GM23338 (cell line): ENCODE measurements at regions not wholly inside any gene's neighbourhood (a gene's known extent, or its start where the extent isn't known, plus 50 kb on each side); places are given as distances from the start of the nearest gene placed in this dataset.

Experiments
- ATAC-seq: fragments of 200-7000 bp; cut with Tn5 transposase; 3 replicates; pipeline ENCODE4 v1.9.1; 2020
- DNase-seq: peaks from one replicate; pipeline ENCODE4 v3.0.0-alpha.2; 2015; ENCODE audit warnings: low spot score
- H2AFZ ChIP-seq: fragments of 200-600 bp; sonication (generic); 2 replicates; pipeline ENCODE4 v1.8.0; 2016; ENCODE audit warnings: antibody characterized with exemption, mild to moderate bottlenecking, moderate library complexity
- H3F3A ChIP-seq: fragments of 200-600 bp; sonication (generic); replicated peaks from 2 replicates; pipeline ENCODE4 v1.8.0; 2017; ENCODE audit warnings: antibody characterized with exemption, mixed run types, low read depth
- H3K27ac ChIP-seq: fragments of 200-600 bp; sonication (generic); 2 replicates; pipeline ENCODE4 v1.6.1; 2016; ENCODE audit warnings: low read depth
- H3K27me3 ChIP-seq: fragments of 200-600 bp; sonication (generic); 2 replicates; pipeline ENCODE4 v1.8.0; 2016; ENCODE audit warnings: mild to moderate bottlenecking, mixed run types, moderate library complexity; ENCODE audit not compliant: insufficient read depth
- H3K36me3 ChIP-seq: fragments of 200-600 bp; sonication (generic); 2 replicates; pipeline ENCODE4 v1.8.0; 2016; ENCODE audit warnings: mild to moderate bottlenecking; ENCODE audit not compliant: insufficient read depth
- H3K4me1 ChIP-seq: fragments of 200-600 bp; sonication (generic); 2 replicates; pipeline ENCODE4 v1.8.0; 2016; ENCODE audit warnings: mild to moderate bottlenecking, moderate library complexity; ENCODE audit not compliant: insufficient read depth
- H3K4me2 ChIP-seq: fragments of 200-600 bp; sonication (generic); 2 replicates; pipeline ENCODE4 v1.7.1; 2017; ENCODE audit warnings: mixed run types
- H3K4me3 ChIP-seq: fragments of 200-600 bp; sonication (generic); 2 replicates; pipeline ENCODE4 v1.6.1; 2016; ENCODE audit warnings: mixed run types
- H3K79me2 ChIP-seq: fragments of 200-600 bp; sonication (generic); replicated peaks from 2 replicates; pipeline ENCODE4 v1.8.0; 2017; ENCODE audit warnings: mild to moderate bottlenecking; ENCODE audit not compliant: insufficient read depth
- H3K9me2 ChIP-seq: fragments of 200-600 bp; sonication (generic); 2 replicates; pipeline ENCODE4 v1.8.0; 2017; ENCODE audit not compliant: insufficient read depth
- H4K20me1 ChIP-seq: fragments of 200-600 bp; sonication (generic); replicated peaks from 2 replicates; pipeline ENCODE4 v1.8.0; 2017; ENCODE audit warnings: mild to moderate bottlenecking; ENCODE audit not compliant: insufficient read depth
- H3K27ac Mint-ChIP-seq: 2 replicates; pipeline ENCODE4 v1.8.0; 2020; ENCODE audit warnings: inconsistent platforms, mild to moderate bottlenecking, moderate library complexity, mixed read lengths
- H3K27me3 Mint-ChIP-seq: 3 replicates; pipeline ENCODE4 v1.8.0; 2022; ENCODE audit warnings: low read depth, mild to moderate bottlenecking, moderate library complexity, mixed read lengths, inconsistent platforms; ENCODE audit not compliant: insufficient read depth, poor library complexity
- H3K36me3 Mint-ChIP-seq: 3 replicates; pipeline ENCODE4 v1.8.0; 2021; ENCODE audit warnings: low read depth, mild to moderate bottlenecking, inconsistent platforms, moderate library complexity, mixed read lengths
- H3K4me1 Mint-ChIP-seq: 3 replicates; pipeline ENCODE4 v1.8.0; 2020; ENCODE audit warnings: mild to moderate bottlenecking, inconsistent platforms, mixed read lengths
- H3K4me3 Mint-ChIP-seq: 3 replicates; pipeline ENCODE4 v1.8.0; 2021; ENCODE audit warnings: moderate library complexity, mild to moderate bottlenecking, inconsistent platforms, mixed read lengths
- H3K9me3 Mint-ChIP-seq: 3 replicates; pipeline ENCODE4 v1.8.0; 2020; ENCODE audit warnings: moderate library complexity, mild to moderate bottlenecking, inconsistent platforms, mixed read lengths
- CREB1 ChIP-seq: fragments of 250-450 bp; sonication (Bioruptor Pico); IDR thresholded peaks from 2 replicates; pipeline ENCODE4 v1.5.0; 2020; ENCODE audit warnings: low read depth, mild to moderate bottlenecking, moderate library complexity
- EZH2 ChIP-seq: fragments of 200-600 bp; sonication (generic); IDR thresholded peaks from one replicate; pipeline ENCODE4 v1.8.0; 2017; ENCODE audit warnings: antibody characterized with exemption, mild to moderate bottlenecking, low read depth; ENCODE audit not compliant: unreplicated experiment
- EZH2phosphoT487 ChIP-seq: fragments of 200-600 bp; sonication (generic); IDR thresholded peaks from one replicate; pipeline ENCODE4 v1.8.1; 2018; ENCODE audit warnings: antibody characterized with exemption; ENCODE audit not compliant: unreplicated experiment
- JUNB ChIP-seq: IDR thresholded peaks from one replicate; pipeline ENCODE4 v1.6.1; 2016; ENCODE audit warnings: antibody characterized with exemption; ENCODE audit not compliant: unreplicated experiment
- NANOG ChIP-seq: IDR thresholded peaks from 2 replicates; pipeline ENCODE4 v1.6.1; 2016; ENCODE audit warnings: antibody characterized with exemption, borderline replicate concordance
- STAT1 ChIP-seq: IDR thresholded peaks from one replicate; pipeline ENCODE4 v1.6.1; 2016; ENCODE audit warnings: antibody characterized with exemption; ENCODE audit not compliant: unreplicated experiment
- ZNF331 ChIP-seq: fragments of 250-450 bp; sonication (Bioruptor Pico); IDR thresholded peaks from 2 replicates; pipeline ENCODE4 v1.5.0; 2020; ENCODE audit warnings: low read depth, mild to moderate bottlenecking, moderate library complexity
- TF ChIP-seq, protein P1 (sequence below), 2 experiments: fragments of 200-600 bp in 1 of 2; sonication (generic) in 1 of 2; conservative IDR thresholded peaks; 2 replicates each; pipeline versions ENCODE4 v1.5.1 to v1.6.1; 2016 to 2017; ENCODE audit warnings: antibody characterized with exemption in 2 of 2, low read depth in 2 of 2, mild to moderate bottlenecking in 2 of 2, moderate library complexity in 1 of 2
- TF ChIP-seq, protein P2 (sequence below): IDR thresholded peaks from one replicate; pipeline ENCODE4 v1.6.1; 2018; ENCODE audit warnings: antibody characterized with exemption; ENCODE audit not compliant: unreplicated experiment

DNA sequence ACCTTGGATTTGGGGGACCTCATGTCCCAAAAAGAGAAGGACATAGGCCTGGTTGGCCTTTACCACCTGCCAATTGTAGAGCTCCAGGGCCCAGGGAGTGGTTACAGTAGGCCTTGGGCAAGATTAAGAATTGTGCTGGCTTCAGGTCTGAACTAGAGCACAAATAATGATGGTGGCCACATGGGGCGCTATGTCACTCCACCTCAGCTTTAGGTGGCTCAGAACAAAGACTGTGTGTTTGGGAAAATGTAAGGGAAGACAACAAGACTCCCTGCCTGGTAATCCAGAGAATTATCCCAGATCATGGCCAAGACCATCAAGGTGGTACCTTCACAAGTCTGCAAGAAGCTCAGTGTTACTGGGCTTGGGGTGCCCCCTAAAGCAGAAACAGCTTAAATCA, 224.9 kb upstream of the OPRM1 start:
- Histone ChIP-seq H2AFZ (peak overlapping the region; percentile 82; the same call in 1 of the 2 replicates), H3K27me3 (no peaks in the 10 kb centered on the region), H3K4me1 (no peaks in the 10 kb centered on the region), H3K4me2 (no peak overlapping the region), H3K27ac (no peak overlapping the region), H3K79me2 (no peaks in the 10 kb centered on the region), H3K4me3 (no peak overlapping the region), H4K20me1 (no peaks in the 10 kb centered on the region), H3K36me3 (no peaks in the 10 kb centered on the region; the same call in 1 of the 2 replicates), H3F3A (no peaks in the 10 kb centered on the region), H3K9me2 (peaks cover 19% of the 10 kb centered on the region)
- DNase-seq (peak; percentile 79), ATAC-seq (peak; percentile 90)
- TF ChIP-seq, protein P1, sequence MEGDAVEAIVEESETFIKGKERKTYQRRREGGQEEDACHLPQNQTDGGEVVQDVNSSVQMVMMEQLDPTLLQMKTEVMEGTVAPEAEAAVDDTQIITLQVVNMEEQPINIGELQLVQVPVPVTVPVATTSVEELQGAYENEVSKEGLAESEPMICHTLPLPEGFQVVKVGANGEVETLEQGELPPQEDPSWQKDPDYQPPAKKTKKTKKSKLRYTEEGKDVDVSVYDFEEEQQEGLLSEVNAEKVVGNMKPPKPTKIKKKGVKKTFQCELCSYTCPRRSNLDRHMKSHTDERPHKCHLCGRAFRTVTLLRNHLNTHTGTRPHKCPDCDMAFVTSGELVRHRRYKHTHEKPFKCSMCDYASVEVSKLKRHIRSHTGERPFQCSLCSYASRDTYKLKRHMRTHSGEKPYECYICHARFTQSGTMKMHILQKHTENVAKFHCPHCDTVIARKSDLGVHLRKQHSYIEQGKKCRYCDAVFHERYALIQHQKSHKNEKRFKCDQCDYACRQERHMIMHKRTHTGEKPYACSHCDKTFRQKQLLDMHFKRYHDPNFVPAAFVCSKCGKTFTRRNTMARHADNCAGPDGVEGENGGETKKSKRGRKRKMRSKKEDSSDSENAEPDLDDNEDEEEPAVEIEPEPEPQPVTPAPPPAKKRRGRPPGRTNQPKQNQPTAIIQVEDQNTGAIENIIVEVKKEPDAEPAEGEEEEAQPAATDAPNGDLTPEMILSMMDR (conservative IDR thresholded peaks at IDR 0.05; ENCODE audit: low read depth in 2 of 2), result peak; percentile 75 to 87
- TF ChIP-seq STAT1 (no peak), EZH2 (no peak)
- Mint-ChIP-seq H3K4me1 (no peaks in the 10 kb centered on the region), H3K36me3 (peaks cover 4% of the 10 kb centered on the region), H3K27me3 (peaks cover 1% of the 10 kb centered on the region), H3K27ac (no peak overlapping the region), H3K9me3 (peaks cover 10% of the 10 kb centered on the region), H3K4me3 (no peak overlapping the region)

DNA sequence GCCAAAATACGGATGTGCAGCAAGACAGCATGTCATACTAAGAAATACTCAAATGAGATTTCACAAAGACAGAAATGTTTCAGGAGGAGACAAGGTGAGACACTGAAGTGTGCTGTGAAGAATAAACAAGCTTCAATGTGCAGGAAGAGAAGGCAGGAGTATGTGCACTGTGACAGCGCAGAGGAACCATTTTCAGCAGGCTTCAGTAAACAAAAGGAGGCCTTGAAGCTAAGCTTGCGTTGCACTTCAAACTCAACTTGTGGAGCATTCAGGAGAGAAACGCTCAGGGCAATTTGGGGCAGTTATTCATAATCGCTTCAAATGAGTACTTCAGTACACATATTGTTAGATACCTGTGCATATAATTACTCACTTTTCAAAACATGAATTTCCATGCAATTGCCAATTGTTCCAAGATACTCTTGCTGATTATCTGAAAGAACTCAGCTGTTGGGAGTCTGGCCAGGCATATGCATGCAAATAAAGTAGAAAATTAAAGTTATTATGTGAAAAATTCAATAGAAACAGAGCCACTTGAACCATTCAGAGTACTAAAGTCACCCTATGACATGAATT, 234.2 kb upstream of the OPRM1 start:
- Mint-ChIP-seq H3K36me3 (no peaks in the 10 kb centered on the region), H3K27me3 (no peaks in the 10 kb centered on the region), H3K9me3 (no peaks in the 10 kb centered on the region), H3K27ac (no peak overlapping the region), H3K4me1 (peaks cover 5% of the 10 kb centered on the region; the same call in 2 of the 3 replicates), H3K4me3 (no peak overlapping the region)
- no peaks in the 10 kb centered on the region for H4K20me1 ChIP-seq
- no peaks in the 10 kb centered on the region for H3K79me2 ChIP-seq
- H3K27ac ChIP-seq, result no peak overlapping the region
- no peaks in the 10 kb centered on the region for H3K27me3 ChIP-seq
- DNase-seq, result no peak
- H3K4me3 ChIP-seq, result no peak overlapping the region
- no peak for ATAC-seq
- H2AFZ ChIP-seq, result peak overlapping the region; percentile 74
- H3K9me2 ChIP-seq, result no peaks in the 10 kb centered on the region
- H3F3A ChIP-seq, result no peaks in the 10 kb centered on the region
- H3K4me2 ChIP-seq, result no peak overlapping the region
- H3K36me3 ChIP-seq, result no peaks in the 10 kb centered on the region
- no peaks in the 10 kb centered on the region for H3K4me1 ChIP-seq
- TF ChIP-seq JUNB (no peak), ZNF331 (no peak), NANOG (no peak), CREB1 (CRISPR knock-in tag) (no peak), EZH2phosphoT487 (no peak), EZH2 (no peak)
- TF ChIP-seq, protein P2, sequence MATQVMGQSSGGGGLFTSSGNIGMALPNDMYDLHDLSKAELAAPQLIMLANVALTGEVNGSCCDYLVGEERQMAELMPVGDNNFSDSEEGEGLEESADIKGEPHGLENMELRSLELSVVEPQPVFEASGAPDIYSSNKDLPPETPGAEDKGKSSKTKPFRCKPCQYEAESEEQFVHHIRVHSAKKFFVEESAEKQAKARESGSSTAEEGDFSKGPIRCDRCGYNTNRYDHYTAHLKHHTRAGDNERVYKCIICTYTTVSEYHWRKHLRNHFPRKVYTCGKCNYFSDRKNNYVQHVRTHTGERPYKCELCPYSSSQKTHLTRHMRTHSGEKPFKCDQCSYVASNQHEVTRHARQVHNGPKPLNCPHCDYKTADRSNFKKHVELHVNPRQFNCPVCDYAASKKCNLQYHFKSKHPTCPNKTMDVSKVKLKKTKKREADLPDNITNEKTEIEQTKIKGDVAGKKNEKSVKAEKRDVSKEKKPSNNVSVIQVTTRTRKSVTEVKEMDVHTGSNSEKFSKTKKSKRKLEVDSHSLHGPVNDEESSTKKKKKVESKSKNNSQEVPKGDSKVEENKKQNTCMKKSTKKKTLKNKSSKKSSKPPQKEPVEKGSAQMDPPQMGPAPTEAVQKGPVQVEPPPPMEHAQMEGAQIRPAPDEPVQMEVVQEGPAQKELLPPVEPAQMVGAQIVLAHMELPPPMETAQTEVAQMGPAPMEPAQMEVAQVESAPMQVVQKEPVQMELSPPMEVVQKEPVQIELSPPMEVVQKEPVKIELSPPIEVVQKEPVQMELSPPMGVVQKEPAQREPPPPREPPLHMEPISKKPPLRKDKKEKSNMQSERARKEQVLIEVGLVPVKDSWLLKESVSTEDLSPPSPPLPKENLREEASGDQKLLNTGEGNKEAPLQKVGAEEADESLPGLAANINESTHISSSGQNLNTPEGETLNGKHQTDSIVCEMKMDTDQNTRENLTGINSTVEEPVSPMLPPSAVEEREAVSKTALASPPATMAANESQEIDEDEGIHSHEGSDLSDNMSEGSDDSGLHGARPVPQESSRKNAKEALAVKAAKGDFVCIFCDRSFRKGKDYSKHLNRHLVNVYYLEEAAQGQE, result no peak
- TF ChIP-seq, protein P1 (conservative IDR thresholded peaks at IDR 0.05; ENCODE audit: low read depth in 2 of 2), result no peak
